Inferior parietal cortex (tissue), 1 donor: ENCODE measurements at regions not wholly inside any gene's neighbourhood (a gene's known extent, or its start where the extent isn't known, plus 50 kb on each side); places are given as distances from the start of the nearest gene placed in this dataset.
"Not testable (repeated sequence)": the region's sequence is repeated elsewhere in the genome, so short reads cannot be mapped to it uniquely, and the experiment has no call there.

ENCODE experiments used
- DNase-seq: peaks from one replicate; pipeline ENCODE4 v3.0.0-alpha.2; 2016; ENCODE audit errors: extremely low spot score

DNA sequence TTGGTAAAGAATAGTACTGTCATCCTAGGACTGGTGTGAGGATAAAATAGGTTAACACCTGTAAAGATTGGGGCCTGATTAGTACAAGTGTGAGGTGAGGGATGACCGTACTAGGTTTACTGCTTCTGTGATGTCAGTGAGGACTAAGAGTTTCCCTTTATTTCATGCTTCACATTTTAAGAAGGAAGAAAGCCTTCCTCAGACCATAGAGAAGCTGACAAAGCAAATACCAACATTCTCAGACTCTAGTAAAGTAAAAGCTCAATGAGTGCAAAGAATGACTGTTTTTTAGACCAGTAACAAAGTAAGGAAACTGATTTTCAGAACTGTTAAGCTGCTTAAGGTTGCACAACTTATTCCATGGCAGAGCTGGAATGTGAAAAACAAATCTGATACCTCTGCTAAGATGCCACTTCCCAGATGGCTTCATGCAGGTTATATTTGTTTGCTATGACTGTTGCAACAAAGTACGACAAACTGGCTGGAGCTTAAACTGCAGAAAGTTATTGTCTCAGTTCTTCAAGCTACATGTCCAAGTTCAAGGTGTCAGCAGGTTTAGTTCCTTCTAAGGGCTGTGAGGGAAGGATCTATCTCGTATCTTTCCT, 354.9 kb downstream of the RSL24D1 start:
- no peak for DNase-seq

DNA sequence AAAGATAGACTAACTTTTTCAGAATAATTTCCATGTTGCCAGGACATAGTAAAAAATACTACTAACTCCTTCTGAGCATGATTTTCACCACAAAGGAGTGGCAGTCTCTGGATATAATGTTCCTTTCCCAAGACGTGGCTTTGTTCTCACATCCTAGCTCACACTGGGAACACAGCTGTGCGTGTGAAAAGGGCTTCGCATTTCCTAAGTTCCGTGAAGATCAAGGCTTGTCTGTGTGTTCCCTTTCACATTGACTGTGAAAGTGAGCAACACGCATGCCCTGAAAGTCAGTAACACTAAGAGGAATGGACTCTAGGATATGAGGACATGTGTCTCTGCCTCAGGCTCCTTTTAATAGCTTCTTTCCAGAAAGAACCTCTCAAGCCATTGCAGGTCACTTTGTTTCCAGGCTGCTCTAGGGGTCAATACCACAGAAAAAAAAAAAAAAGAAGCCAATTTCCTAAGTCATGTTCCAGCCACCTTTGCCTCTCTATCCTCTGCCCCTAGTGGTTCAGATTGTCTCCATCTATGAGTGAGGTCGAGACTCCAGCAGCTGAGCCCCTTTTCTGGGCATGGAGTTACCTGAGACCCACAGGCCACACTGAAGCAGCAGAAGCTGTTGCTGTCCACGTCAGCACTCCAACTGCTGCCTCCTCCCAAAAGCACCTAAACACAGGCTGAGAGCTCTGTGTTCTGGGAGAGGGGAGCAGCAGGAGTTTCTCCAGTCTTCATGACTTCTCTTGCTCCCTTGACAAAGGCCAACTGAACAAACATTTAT, 355.9 kb downstream of the RSL24D1 start:
- no peak for DNase-seq

DNA sequence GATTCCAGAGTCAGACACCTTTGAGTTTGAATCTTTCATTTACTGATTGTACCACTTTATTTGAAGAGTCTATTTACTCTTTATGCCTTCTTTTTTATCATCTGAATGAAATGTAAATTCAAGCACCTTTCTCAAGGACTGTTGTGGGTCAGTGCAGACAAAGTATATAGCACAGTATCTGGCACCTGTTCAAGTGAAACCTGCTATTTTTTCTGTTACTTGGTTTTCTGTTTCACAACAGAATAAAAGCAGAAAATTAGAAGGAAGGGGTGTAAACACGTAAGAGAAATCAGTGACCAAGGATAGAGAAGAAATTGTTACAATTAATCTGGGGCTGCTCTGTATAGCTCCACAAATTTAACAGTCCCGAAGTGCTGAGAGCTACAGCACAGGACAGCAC, 357.4 kb downstream of the RSL24D1 start:
- no peak for DNase-seq

DNA sequence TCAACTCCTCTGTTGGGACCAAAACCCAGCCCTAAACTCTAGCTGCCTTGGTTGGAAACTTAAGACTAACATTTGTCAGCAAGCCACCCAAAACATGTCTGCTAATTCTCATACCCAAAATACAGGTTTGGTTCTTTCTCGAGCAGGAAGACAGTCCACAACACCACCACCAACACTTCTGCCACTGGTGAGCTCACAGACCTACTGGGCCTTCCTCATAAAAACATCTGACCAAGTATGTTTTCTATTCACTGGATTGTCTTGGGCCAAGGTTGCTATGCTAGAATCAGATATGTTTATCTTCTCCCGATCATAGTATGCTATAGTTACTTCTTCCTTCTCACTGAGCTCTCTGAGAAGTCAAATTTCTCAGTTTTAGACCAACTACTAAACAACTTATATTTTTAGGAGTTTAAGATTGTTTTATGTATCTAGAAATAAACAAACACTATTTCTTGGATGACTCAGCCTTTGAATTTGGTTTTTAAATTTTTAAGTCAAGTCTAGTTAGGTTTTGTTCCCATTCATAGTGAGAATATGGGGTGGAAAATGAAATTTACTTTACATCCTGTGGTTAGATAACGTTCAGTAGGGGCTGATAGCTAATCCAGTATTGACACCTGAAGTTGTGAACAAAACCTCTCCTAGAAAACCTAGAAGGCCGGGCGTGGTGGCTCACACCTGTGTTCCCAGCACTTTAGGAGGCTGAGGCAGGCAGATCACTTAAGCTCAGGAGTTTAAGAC, 360.5 kb downstream of the RSL24D1 start:
- DNase-seq, result no peak

DNA sequence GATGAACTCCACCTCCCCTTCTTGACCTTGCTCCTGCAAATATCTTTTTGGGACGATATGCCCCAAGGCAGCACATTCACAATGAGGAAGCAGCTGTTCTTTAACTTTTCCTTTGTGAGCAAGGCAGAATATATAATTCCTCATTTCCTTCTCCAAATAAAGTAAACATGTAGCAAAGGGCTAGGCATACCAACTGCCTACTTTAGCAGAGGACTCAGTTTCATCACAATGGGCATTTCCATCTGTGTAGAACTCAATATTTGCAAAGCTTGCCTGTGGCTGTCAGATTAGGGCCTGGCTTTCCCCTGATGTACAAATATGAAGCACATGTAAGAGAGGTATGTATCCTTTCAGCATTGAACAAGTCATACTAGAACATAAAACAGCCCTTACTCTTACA, 366.9 kb downstream of the RSL24D1 start:
- DNase-seq, result no peak

DNA sequence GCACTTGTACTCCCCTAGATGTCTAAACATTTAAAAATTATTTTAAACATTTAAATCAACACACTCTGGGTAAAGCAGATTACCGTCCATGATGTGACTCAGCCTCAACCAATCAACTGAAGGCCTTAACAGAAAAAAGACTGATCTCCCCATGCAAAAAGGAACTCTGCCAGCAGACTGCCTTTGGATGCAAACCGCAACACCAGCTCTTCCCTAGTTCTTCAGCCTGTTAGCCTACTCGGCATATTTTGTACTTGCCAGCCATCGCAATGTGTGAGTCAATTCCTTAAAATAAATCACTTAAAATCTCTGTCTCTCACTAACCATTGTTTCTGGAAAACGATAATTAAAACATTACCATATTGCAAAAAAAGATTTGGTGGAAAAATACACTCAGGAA, 375.9 kb downstream of the RSL24D1 start:
- peak; percentile 43 for DNase-seq

DNA sequence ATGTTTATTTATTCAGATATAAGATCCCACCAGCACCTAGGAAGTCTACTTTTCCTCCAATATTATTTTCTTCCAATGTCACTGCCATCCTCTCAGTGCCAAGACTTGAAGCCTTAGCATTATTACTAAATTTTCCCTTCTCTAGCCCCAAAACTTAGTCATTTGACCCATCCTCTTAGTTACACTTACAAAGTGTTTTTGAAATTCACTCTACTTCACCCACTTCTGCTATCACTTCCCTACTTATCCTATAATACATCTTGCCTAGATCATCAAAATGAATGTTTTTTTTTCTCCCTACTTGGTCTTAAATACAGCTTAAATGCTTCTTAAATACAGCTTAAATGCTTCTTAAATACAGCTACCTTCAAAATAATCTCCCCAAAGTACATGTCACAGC, 376.6 kb downstream of the RSL24D1 start:
- no peak for DNase-seq

DNA sequence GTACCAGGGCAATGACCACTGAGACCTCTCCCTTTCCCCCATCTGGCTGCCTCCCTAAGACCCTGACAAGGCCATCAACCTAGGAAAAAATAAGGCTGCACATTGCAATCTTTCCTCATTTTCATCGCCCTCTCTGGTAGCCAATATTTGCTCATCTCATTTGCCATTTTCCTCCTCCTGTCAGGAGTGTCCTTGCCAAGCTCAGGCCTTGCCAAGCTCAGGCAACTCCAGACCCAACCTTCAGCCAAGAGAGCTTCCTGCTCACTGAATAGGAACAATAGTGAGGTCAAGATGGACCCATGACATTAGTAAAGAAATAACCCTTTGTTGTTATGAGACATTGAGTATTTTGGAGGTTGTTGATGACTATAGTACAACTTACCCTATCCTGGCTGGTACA, 380.3 kb downstream of the RSL24D1 start:
- no peak for DNase-seq

DNA sequence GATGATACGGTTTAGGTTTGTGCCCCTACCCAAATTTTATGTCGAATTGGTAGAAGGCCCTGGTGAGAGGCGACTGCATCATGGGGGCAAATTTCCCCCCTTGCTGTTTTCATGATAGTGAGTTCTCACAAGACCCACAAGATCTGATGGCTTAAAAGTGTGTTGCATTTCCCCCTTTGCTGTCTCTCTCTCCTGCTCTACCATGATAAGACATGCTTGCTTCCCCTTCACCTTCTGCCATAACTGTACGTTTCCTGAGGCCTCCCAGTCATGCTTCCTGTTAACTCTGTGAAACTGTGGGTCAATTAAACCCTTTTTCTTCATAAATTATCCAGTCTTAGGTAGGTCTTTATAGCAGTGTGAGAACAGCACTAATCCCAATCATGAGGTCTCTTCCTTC, 381.2 kb downstream of the RSL24D1 start:
- DNase-seq, result no peak

DNA sequence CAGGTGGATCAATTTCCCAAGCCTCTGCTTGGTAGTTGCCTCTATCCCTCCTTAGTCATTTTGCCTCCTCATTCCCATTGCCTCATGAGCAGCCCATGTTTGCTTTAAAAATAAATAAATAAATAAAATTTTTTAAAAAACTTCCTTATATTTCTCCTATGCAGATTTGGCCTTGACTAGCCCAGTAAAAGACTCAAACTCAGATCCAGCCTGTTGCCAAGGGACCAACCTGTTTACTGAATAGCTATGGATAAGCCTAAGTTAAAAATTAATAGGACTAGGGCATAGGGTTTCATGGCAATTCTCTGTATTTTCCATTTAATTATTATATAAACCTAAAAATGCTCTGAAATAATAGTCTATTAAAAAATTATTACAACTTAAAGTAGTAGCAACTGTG, 384.4 kb downstream of the RSL24D1 start:
- no peak for DNase-seq

DNA sequence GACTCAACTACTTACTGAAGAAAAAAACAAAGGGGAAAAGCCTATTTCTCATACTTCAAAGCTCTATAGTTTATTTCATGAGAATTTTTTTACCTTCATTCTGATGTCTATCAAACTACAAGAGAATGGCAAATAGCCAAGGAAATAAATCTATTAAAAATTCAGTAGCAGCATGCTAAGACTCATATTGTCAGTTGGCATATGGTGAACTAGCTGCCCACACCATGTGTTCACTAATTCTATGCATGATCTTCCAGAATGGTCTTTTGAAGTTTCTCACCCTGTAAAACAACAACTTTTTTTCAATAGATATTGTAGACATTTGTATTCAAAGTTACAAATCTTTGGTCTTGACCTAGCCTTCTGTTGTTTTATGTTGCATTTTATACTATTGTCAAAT, 386.2 kb downstream of the RSL24D1 start:
- DNase-seq, result no peak

DNA sequence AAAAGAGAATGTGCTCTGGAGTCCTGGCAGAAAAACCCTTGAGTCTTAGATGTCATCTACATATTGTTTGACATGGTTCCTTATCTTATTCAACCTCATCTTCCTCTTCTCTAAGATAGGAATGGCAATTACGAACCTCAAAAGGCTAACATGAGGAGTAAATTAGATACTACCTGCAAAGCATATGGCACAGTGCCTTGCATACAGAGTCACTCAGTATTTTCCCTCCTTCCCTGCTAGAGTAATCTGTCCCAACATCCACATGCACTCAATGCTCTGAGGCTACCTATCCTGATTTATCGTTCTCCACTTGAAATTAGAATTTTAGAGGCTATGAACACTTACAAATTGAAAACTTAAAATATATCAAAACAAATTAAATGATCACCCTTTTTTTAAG, 386.7 kb downstream of the RSL24D1 start:
- no peak for DNase-seq

DNA sequence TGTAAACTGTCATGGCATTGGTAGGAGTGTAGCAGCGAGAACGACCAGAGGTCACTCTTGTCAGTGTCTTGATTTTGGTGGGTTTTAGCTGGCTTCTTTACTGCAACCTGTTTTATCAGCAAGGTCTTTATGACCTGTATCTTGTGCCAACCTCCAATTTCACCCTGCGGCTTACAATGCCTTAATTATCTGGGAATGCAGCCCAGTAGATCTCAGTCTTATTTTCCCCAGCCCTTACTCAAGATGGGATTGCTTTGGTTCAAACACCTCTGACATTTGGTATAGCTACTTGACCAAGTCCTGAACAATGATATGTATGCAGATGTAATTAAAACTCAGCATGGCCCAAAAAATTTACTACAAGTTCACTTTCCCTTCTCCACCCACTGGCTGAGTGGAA, 388.4 kb downstream of the RSL24D1 start:
- DNase-seq, result no peak

DNA sequence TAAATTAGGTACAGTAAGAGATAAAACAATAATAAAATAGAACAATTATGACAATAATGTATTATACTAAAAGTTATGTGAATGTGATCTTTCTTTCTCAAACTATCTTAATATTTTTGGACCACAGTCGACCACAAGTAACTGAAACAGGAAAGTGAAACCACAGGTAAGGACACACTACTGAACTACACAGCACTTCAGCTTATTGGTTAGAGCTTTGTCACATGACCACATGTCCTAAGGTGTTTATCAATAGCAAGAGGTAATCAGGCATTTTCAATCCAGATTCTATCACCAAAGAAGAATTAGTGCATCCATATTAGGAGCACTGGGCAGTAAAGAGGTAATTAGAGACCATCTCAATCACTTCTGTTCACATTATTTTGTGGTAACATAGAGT, 392.8 kb downstream of the RSL24D1 start:
- no peak for DNase-seq

DNA sequence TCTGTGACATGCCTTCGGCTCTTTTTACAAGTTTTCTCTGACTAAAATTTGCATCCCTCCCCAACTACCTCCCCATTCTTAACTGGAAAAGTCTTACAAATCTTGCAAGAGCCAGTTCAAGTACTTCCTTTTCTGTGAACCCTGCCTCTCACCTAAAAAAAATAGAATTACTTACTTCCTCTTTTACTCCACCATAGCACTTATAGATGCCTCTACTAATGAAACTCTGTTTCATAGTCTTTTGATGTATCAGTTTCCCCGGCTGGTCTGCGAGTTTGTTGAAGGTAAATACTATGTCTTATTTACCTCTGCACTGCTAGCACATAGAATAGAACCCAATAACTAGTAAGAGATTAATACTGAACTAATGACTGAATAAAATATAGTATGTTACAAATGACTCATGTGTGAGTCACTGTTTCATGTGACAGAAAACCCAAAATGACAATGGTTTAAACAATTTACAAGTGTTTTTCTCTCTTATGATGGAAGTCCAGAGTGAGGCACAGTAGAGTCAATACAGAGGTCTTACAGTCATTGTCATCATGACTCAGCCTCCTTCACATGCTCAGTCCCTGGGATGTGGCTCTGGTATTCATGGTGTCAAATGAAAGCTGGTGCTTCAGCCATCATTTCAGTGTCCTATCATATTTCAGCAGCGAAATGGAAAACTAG, 393.5 kb downstream of the RSL24D1 start:
- no peak for DNase-seq

DNA sequence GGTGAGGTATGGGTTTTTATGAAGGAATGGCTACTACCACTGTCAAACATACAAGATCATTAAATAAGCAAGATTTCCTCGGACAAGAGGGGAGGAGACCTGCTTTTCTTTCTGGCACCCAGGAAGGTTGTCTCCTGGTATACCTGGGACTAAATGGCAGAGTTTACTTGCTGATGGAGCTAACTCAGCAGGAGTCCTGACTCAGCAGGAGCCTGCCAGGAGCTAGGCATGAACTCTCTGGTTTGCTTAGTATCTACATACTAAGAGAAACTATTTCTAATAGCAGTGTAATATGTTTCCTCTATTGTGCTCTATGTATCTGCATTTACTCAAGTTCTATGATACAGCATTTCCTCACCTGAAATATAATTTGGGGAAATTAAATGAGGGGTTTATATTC, 404.2 kb downstream of the RSL24D1 start:
- DNase-seq, result no peak

DNA sequence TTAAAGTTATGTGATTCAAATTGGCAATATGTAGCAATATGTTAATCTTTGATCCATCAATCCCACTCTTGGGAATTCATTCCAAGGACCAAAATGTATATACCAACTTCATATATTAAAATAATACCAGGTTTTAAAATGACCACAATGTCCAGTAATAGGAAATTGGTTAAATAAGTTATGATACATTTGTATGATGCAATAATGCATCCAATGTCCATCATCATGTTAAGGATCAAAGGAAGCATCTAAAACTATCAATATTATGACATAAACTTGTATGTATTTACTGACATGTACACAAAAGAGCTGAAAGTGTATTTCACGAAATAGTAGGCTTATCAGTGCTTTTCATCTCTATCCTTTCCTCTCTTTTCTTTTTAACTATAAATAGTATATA, 406.0 kb downstream of the RSL24D1 start:
- no peak for DNase-seq

DNA sequence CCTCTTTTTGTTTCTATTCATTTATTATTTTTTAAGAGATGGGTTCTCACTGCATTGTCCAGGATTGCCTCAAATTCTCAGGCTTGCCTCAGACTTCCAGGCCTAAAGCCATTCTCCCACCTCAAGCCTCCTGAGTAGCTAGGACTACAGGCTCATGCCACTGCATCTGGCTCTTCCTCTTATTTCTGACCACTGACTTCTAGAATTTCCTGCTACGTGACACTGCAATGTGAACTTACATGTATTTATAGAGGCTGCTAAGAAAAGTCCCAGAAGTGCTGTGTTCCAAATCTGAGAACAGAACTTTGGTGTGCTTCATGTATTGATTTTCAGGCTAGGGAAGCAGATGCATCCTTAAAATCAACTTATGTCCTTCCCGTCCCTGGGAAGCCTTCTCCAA, 407.4 kb downstream of the RSL24D1 start:
- DNase-seq, result no peak

DNA sequence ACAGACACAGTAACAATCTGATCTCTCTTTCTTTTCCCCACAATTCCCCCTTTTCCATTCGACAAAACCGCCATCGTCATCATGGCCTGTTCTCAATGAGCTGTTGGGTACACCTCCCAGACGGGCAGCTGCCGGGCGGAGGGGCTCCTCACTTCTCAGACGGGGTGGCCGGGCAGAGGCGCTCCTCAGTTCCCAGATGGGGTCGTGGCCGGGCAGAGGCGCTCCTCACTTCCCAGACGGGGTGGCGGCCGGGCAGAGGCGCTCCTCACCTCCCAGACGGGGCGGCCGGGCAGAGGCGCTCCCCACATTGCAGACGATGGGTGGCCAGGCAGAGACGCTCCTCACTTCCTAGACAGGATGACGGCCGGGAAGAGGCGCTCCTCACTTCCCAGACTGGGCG, 415.5 kb downstream of the RSL24D1 start:
- not testable (repeated sequence) for DNase-seq

DNA sequence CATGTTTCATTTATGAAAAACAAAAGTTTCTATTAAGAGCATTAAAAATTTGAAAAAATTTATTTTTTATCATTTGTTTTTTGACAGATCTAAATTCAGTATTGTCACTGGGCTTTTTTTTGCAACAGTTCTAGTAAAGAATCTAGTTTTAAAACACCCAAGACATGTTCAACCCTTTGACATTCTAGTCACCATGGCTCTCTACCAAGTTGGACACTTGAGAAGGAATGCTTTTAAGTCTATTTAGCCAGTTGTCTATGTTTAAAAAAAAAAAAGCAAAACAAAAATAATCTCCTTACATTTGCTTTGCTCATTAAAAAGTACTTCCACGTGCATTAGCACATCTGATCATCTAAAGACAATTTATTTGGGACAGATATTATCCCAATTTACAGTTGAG, 417.5 kb downstream of the RSL24D1 start:
- no peak for DNase-seq

DNA sequence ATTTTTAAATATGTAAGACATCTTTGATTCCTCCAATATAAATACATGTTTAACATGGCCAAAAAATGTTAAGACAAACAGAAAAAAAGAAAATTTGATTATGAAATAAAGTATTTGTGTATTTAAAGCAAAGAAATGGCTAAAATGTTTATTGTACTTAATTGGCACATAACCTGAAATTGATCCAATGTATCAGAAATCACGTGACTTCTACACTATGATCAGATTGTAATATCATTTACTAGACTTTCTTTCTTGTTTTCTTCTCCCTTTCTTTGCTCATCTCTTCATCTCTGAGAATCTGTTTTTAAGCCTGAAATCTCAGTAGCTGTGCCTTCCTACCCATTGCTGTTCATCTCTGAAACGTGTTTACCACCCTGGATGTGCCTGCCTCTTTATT, 420.3 kb downstream of the RSL24D1 start:
- DNase-seq, result no peak

DNA sequence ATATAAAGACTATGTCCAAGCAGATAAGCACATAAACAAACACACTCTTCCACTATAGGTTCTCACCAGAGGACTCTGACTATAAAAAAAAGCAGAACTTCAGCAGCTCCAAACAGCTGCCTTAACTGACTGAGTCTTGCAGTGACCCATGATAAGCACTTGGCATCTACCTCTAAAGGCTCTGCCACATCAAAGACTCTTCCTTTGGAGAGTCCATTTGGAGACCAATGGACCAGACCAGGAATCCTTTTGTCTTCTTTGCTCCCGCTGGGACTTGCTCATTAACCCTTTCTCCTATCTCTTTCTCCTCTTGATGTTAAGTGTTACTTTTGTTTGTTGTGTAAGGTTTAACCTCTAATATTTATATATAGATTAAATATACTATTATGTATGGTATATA, 424.1 kb downstream of the RSL24D1 start:
- no peak for DNase-seq

DNA sequence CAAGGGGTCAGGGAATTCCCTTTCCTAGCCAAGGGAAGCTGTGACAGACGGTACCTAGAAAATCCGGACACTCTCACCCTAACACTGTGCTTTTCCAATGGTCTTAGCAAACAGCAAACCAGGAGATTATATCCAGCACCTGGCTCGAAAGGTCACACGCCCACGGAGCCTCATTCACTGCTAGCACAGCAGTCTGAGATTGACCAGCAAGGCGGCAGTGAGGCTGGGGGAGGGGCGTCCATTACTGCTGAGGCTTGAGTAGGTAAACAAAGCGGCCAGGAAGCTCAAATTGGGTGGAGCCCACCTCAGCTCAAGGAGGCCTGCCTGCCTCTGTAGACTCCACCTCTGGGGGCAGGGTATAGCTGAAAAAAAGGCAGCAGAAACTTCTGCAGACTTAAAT, 447.3 kb downstream of the RSL24D1 start:
- DNase-seq, result not testable (repeated sequence)
